ENCODE measurements at regions not wholly inside any gene's neighbourhood (a gene's known extent, or its start where the extent isn't known, plus 50 kb on each side); places are given as distances from the start of the nearest gene placed in this dataset.

- intact Hi-C loops (cut with DNase I): loop anchor here in 2 of 10 donors (10.0 kb wide), 1 partner anchor 310 kb away; no protein-coding TSS in a partner anchor
- no peak overlapping the region for H3K27ac ChIP-seq
- no peaks in the 10 kb centered on the region for H3K27me3 ChIP-seq
- no peaks in the 10 kb centered on the region for H3K36me3 ChIP-seq
- no peak for DNase-seq
- H3K4me3 ChIP-seq: no peak overlapping the region
- peaks cover 0 to 11% (median 1%) of the 10 kb centered on the region in 12 donors for H3K4me1 ChIP-seq
- H3K9me3 ChIP-seq: no peaks in the 10 kb centered on the region
- no peak for TF ChIP-seq POLR2A (IDR thresholded peaks at IDR 0.05)
- no peak for TF ChIP-seq CTCF (IDR thresholded peaks at IDR 0.05)
- ATAC-seq: no peak
- WGBS, 4 donors: 74 to 77% (median 76%) methylated on average over 13 of the region's 13 CpGs
These were observed 226.7 kb downstream of the TTC32 start for GRCh38 chr2:19675003-19675629.

- Histone ChIP-seq H3K27ac (peak overlapping the region in 1 of 12 donors; percentile 54), H3K9me3 (no peaks in the 10 kb centered on the region), H3K27me3 (no peaks in the 10 kb centered on the region), H3K4me3 (no peak overlapping the region), H3K4me1 (peaks cover 0 to 11% (median 1%) of the 10 kb centered on the region in 12 donors), H3K36me3 (no peaks in the 10 kb centered on the region)
- TF ChIP-seq CTCF (IDR thresholded peaks at IDR 0.05) (no peak), POLR2A (IDR thresholded peaks at IDR 0.05) (no peak)
- DNase-seq (no peak), ATAC-seq (no peak)
- intact Hi-C loops (cut with DNase I): loop anchor here in 2 of 10 donors (10.0 kb wide), 1 partner anchor 310 kb away; no protein-coding TSS in a partner anchor
- WGBS, 4 donors: 83 to 87% (median 86%) methylated on average over 16 of the region's 16 CpGs
These were observed 227.5 kb downstream of the TTC32 start for GRCh38 chr2:19674051-19675002.

DNA sequence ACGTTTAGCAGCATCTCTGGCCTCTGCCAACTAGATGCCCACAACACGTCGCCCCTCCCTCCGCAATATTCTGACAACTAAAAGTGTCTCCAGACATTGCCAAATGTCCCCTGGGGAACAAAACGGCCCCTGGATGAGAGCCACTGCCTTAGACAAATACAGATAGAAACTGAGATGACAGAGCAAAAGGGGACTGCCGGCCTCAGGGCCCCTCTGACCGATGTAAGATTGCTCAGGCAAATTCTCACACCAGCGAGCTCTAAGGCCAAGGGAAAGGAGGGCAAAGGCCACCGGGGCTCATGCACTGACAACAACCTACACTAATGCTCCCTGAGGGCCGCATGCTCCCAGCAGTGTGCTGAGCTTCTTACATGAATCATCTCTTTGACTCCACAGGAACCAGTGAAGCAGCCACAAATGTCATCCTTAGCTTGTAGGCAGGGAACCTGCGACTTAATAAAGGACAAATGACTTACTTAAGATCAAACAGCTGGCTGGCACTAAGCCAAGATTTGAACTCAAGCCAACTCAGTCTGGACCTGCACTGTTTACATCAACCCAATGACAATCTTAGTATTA is 228.5 kb downstream of the TTC32 start:
- no peak overlapping the region for H3K4me3 ChIP-seq
- peaks cover 0 to 11% (median 0%) of the 10 kb centered on the region in 12 donors for H3K4me1 ChIP-seq
- H3K9me3 ChIP-seq: no peaks in the 10 kb centered on the region
- H3K27ac ChIP-seq: peak overlapping the region in 1 of 12 donors; percentile 54
- H3K36me3 ChIP-seq: no peaks in the 10 kb centered on the region
- ATAC-seq (peak; percentile 23 to 49 (median 31)), DNase-seq (peak in 1 of 5 donors; percentile 54)
- H3K27me3 ChIP-seq: no peaks in the 10 kb centered on the region
- no peak for TF ChIP-seq CTCF (IDR thresholded peaks at IDR 0.05)
- no peak for TF ChIP-seq POLR2A (IDR thresholded peaks at IDR 0.05)
- intact Hi-C loops (cut with DNase I): loop anchor here in 2 of 10 donors (10.0 kb wide), 1 partner anchor 309 kb away; no protein-coding TSS in a partner anchor
- 42 to 51% (median 42%) methylated on average over 10 to 11 of the region's 11 CpGs for WGBS, 4 donors
